GM12878 (cell line): ENCODE measurements at regions not wholly inside any gene's neighbourhood (a gene's known extent, or its start where the extent isn't known, plus 50 kb on each side); places are given as distances from the start of the nearest gene placed in this dataset.

Experiments
- ATAC-seq: fragments of 200-7000 bp; cut with Tn5 transposase; 3 replicates; pipeline ENCODE4 v1.9.1; 2020; ENCODE audit warnings: mild to moderate bottlenecking, moderate library complexity
- BruUV-seq: library from RNA; stranded (reverse); fragments of 400-500 nt; replicated peaks from 2 replicates; lab custom pipeline; 2021; lab: Mats Ljungman, UMichigan
- CTCF ChIA-PET: fragments of 300-600 bp; sonication (Branson Sonifier 250); formaldehyde crosslinking; extraction: SDS; loops from one replicate; lab custom pipeline; 2021; ENCODE audit warnings: inconsistent platforms; lab: Yijun Ruan, JAX
- POLR2A ChIA-PET: fragments of 350-600 bp; formaldehyde crosslinking; extraction: SDS; loops from one replicate; lab custom pipeline; 2021; ENCODE audit warnings: inconsistent platforms; lab: Charles Lee
- RAD21 ChIA-PET: fragments of 300-600 bp; sonication (Branson Sonifier 250); formaldehyde crosslinking; loops from one replicate; lab custom pipeline; 2023; ENCODE audit warnings: antibody characterized with exemption; ENCODE audit not compliant: unreplicated experiment; lab: Charles Lee
- SMC1A ChIA-PET: fragments of 300-600 bp; sonication (Branson Sonifier 250); formaldehyde crosslinking; loops from one replicate; lab custom pipeline; 2023; ENCODE audit not compliant: unreplicated experiment, uncharacterized antibody; lab: Charles Lee
- DNase-seq: peaks from one replicate; pipeline ENCODE4 v3.0.0-alpha.2; 2011; ENCODE audit warnings: low read depth, low spot score
- FAIRE-seq: peaks from 3 replicates; lab custom pipeline; 2011; peaks lifted over from hg19 to GRCh38; lab: Jason Lieb, UNC
- H2AFZ ChIP-seq: 2 replicates; pipeline ENCODE4 v1.6.0; 2011; ENCODE audit warnings: low read depth, low read length, control low read depth; ENCODE audit not compliant: control insufficient read depth
- H3K27ac ChIP-seq: 2 replicates; pipeline ENCODE4 v1.5.1; 2011; ENCODE audit warnings: control low read depth; ENCODE audit not compliant: control insufficient read depth, insufficient read depth
- H3K27me3 ChIP-seq, 2 experiments: replicated peaks in 1 of 2; 2 replicates each; pipeline versions ENCODE4 v1.6.0 to v1.6.1; 2011; ENCODE audit warnings: low read length in 1 of 2; ENCODE audit not compliant: control insufficient read depth in 2 of 2, insufficient read depth in 2 of 2
- H3K36me3 ChIP-seq, 2 experiments: 2 replicates each; pipeline ENCODE4 v1.5.1; 2011; ENCODE audit warnings: low read length in 1 of 2; ENCODE audit not compliant: control insufficient read depth in 2 of 2, insufficient read depth in 2 of 2
- H3K4me1 ChIP-seq: 2 replicates; pipeline ENCODE4 v1.6.1; 2011; ENCODE audit warnings: mild to moderate bottlenecking, low read length, moderate library complexity, mixed read lengths; ENCODE audit not compliant: control insufficient read depth, insufficient read depth
- H3K4me2 ChIP-seq: 2 replicates; pipeline ENCODE4 v1.6.0; 2011; ENCODE audit warnings: control low read depth; ENCODE audit not compliant: control insufficient read depth, insufficient read depth
- H3K4me3 ChIP-seq: fragments of 200-600 bp; sonication (generic); 2 replicates; pipeline ENCODE4 v1.5.1; 2016
- H3K79me2 ChIP-seq: 2 replicates; pipeline ENCODE4 v1.6.0; 2011; ENCODE audit warnings: low read length; ENCODE audit not compliant: control insufficient read depth, insufficient read depth
- H3K9ac ChIP-seq: 2 replicates; pipeline ENCODE4 v1.8.0; 2011; ENCODE audit warnings: low read length, control low read depth, mixed read lengths; ENCODE audit not compliant: control insufficient read depth, insufficient read depth
- H3K9me3 ChIP-seq: replicated peaks from 3 replicates; pipeline ENCODE4 v1.5.1; 2011; ENCODE audit warnings: mild to moderate bottlenecking, low read length; ENCODE audit not compliant: control insufficient read depth, insufficient read depth
- H4K20me1 ChIP-seq: 2 replicates; pipeline ENCODE4 v1.6.0; 2011; ENCODE audit not compliant: control insufficient read depth, insufficient read depth
- CBX3 ChIP-seq: fragments of 200-600 bp; sonication (generic); IDR thresholded peaks from 2 replicates; pipeline ENCODE4 v1.6.1; 2016; ENCODE audit warnings: low read depth, borderline replicate concordance
- CREB1 ChIP-seq: IDR thresholded peaks from 2 replicates; pipeline ENCODE4 v1.6.1; 2012; ENCODE audit warnings: low read depth, mild to moderate bottlenecking, inconsistent platforms
- NFXL1 ChIP-seq: fragments of 450-650 bp; IDR thresholded peaks from 2 replicates; pipeline ENCODE4 v1.6.1; 2017; ENCODE audit warnings: antibody characterized with exemption, mild to moderate bottlenecking, borderline replicate concordance
- NR2C2 ChIP-seq: IDR thresholded peaks from 2 replicates; pipeline ENCODE4 v1.6.1; 2011; ENCODE audit warnings: borderline replicate concordance, low read depth; ENCODE audit not compliant: control insufficient read depth, insufficient read length
- ZNF24 ChIP-seq: fragments of 450-650 bp; IDR thresholded peaks from 2 replicates; pipeline ENCODE4 v1.6.1; 2017; ENCODE audit warnings: antibody characterized with exemption, mild to moderate bottlenecking
- WGBS: methylation state at CpG from one replicate; pipeline ENCODE4 v1.1.6; 2016; ENCODE audit warnings: low lambda C conversion rate; ENCODE audit not compliant: insufficient replicate concordance, insufficient coverage; ENCODE audit errors: missing lambda C conversion rate; 5-methylcytosine and 5-hydroxymethylcytosine counted together
- in situ Hi-C: fragments of 300-500 bp; cut with MboI; formaldehyde crosslinking; loops from 9 replicates; pipeline ENCODE4 v1.14.3; 2018; ENCODE audit warnings: mixed read lengths
- intact Hi-C: fragments of 100-400 bp; cut with micrococcal nuclease; formaldehyde crosslinking; loops from one replicate; pipeline ENCODE4 v1.14.2; 2022; ENCODE audit not compliant: unreplicated experiment
- TF ChIP-seq, protein P1 (sequence below): IDR thresholded peaks from 2 replicates; pipeline ENCODE4 v1.6.1; 2012; ENCODE audit warnings: mild to moderate bottlenecking, low read depth, low read length

DNA sequence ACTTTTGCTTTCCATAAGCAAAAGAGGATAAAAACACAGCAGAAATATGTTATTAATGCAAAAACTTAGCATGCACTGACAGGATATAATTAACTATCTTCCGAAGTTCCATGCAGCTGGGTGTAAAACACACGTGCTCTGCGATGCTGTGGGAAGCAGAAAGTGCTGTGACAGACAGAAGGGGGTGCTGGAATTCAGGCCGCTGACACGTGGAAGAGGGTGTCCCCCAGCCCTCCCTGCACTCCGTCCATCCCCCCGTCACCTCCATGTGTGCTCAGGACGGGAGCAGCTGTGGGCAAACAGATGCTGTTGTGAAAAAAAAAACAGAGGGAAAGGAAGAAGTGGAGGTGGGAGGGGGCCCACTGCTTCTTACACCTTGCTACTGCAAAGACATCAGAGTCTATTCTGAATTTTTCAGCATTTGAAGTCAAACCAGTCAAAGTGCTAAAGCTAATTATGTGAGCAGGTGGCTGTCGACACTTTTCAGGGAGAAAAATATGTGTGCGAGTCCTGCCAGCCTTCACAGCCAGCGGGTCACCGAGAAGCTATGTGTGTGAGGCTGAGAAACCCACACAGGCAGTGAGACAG lies 175.9 kb upstream of the AFDN start:
- H4K20me1 ChIP-seq, result no peaks in the 10 kb centered on the region
- SMC1A ChIA-PET, result no interaction called here

More for the DNA sequence above, 175.9 kb upstream of the AFDN start:
- FAIRE-seq, result no peak
- POLR2A ChIA-PET, result no interaction called here
- intact Hi-C loops, result no loop called here
- Histone ChIP-seq H3K79me2 (no peaks in the 10 kb centered on the region), H3K27ac (no peak overlapping the region), H3K4me3 (no peak overlapping the region), H3K9ac (no peak overlapping the region), H3K27me3 (no peaks in the 10 kb centered on the region), H3K36me3 (no peaks in the 10 kb centered on the region), H3K4me1 (no peaks in the 10 kb centered on the region), H3K9me3 (no peaks in the 10 kb centered on the region; the same call in 2 of the 3 replicates), H2AFZ (no peak overlapping the region), H3K4me2 (no peak overlapping the region)
- no peak for DNase-seq
- TF ChIP-seq NR2C2 (no peak), CBX3 (no peak), ZNF24 (no peak), CREB1 (no peak), NFXL1 (no peak)
- TF ChIP-seq, protein P1, sequence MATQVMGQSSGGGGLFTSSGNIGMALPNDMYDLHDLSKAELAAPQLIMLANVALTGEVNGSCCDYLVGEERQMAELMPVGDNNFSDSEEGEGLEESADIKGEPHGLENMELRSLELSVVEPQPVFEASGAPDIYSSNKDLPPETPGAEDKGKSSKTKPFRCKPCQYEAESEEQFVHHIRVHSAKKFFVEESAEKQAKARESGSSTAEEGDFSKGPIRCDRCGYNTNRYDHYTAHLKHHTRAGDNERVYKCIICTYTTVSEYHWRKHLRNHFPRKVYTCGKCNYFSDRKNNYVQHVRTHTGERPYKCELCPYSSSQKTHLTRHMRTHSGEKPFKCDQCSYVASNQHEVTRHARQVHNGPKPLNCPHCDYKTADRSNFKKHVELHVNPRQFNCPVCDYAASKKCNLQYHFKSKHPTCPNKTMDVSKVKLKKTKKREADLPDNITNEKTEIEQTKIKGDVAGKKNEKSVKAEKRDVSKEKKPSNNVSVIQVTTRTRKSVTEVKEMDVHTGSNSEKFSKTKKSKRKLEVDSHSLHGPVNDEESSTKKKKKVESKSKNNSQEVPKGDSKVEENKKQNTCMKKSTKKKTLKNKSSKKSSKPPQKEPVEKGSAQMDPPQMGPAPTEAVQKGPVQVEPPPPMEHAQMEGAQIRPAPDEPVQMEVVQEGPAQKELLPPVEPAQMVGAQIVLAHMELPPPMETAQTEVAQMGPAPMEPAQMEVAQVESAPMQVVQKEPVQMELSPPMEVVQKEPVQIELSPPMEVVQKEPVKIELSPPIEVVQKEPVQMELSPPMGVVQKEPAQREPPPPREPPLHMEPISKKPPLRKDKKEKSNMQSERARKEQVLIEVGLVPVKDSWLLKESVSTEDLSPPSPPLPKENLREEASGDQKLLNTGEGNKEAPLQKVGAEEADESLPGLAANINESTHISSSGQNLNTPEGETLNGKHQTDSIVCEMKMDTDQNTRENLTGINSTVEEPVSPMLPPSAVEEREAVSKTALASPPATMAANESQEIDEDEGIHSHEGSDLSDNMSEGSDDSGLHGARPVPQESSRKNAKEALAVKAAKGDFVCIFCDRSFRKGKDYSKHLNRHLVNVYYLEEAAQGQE, result no peak
- RAD21 ChIA-PET, result no interaction called here
- BruUV-seq, result no TSS peak
- no peak for ATAC-seq
- CTCF ChIA-PET, result no interaction called here
- in situ Hi-C loops, result no loop called here
- WGBS, result 47% methylated on average over 8 of the region's 12 CpGs
